HCT116 (cell line): ENCODE measurements at regions not wholly inside any gene's neighbourhood (a gene's known extent, or its start where the extent isn't known, plus 50 kb on each side); places are given as distances from the start of the nearest gene placed in this dataset.

Experiments used
- ATAC-seq: fragments of 200-7000 bp; cut with Tn5 transposase; 2 replicates; pipeline ENCODE4 v1.9.1; 2020; ENCODE audit warnings: mild to moderate bottlenecking, moderate library complexity
- BruUV-seq: library from RNA; stranded (reverse); fragments of 400-500 nt; replicated peaks from 2 replicates; lab custom pipeline; 2021; lab: Mats Ljungman, UMichigan
- CTCF ChIA-PET: fragments of 300-600 bp; sonication (Branson Sonifier 250); formaldehyde crosslinking; loops from one replicate; lab custom pipeline; 2021; ENCODE audit warnings: antibody characterized with exemption; lab: Charles Lee
- POLR2A ChIA-PET: fragments of 300-600, 350-600 bp; sonication (Branson Sonifier 250); formaldehyde crosslinking; loops from one replicate; lab custom pipeline; 2021; ENCODE audit warnings: antibody characterized with exemption; lab: Charles Lee
- RAD21 ChIA-PET, 2 experiments: fragments of 300-600 bp; sonication (Branson Sonifier 250); formaldehyde crosslinking; loops; one replicate each; lab custom pipeline; 2023; ENCODE audit warnings: low total read pairs in 2 of 2; ENCODE audit not compliant: uncharacterized antibody in 2 of 2, unreplicated experiment in 2 of 2, low non-redundant PET in 1 of 2; lab: Charles Lee
- DNase-seq: peaks from one replicate; pipeline ENCODE4 v3.0.0-alpha.2; 2010; ENCODE audit warnings: low read depth, low spot score
- H2AFZ ChIP-seq: fragments of 200-600 bp; shearing (Covaris generic), sonication (generic); 2 replicates; pipeline ENCODE4 v1.6.1; 2017; ENCODE audit warnings: low read depth, mixed run types, mixed read lengths, antibody characterized with exemption, low read length; ENCODE audit not compliant: poor library complexity, severe bottlenecking
- H3K27ac ChIP-seq: 2 replicates; pipeline ENCODE4 v1.5.1; 2012; ENCODE audit warnings: low read depth, low read length
- H3K27me3 ChIP-seq: fragments of 200-600 bp; sonication (generic); 2 replicates; pipeline ENCODE4 v1.6.1; 2016; ENCODE audit warnings: mixed run types, low read length, mixed read lengths; ENCODE audit not compliant: insufficient read depth
- H3K36me3 ChIP-seq, 2 experiments: fragments of 200-500 bp in 1 of 2; fragments of 200-600 bp in 1 of 2; sonication (Bioruptor generic) in 1 of 2; sonication (generic) in 1 of 2; 2 replicates each; pipeline versions ENCODE4 v1.5.1 to v1.6.1; 2014 to 2016; ENCODE audit warnings: low read length in 2 of 2, inconsistent platforms in 1 of 2, mixed read lengths in 1 of 2, mixed run types in 1 of 2; ENCODE audit not compliant: insufficient read depth in 2 of 2, control insufficient read depth in 1 of 2
- H3K4me1 ChIP-seq, 2 experiments: fragments of 200-600 bp in 1 of 2; sonication (generic) in 1 of 2; 2 replicates each; pipeline versions ENCODE4 v1.5.1 to v1.6.1; 2012 to 2017; ENCODE audit warnings: low read length in 2 of 2, inconsistent platforms in 1 of 2, mild to moderate bottlenecking in 1 of 2, mixed read lengths in 1 of 2, mixed run types in 1 of 2, moderate library complexity in 1 of 2; ENCODE audit not compliant: insufficient read depth in 2 of 2, control insufficient read depth in 1 of 2
- H3K4me2 ChIP-seq: fragments of 200-600 bp; sonication (generic); 2 replicates; pipeline ENCODE4 v1.6.1; 2017; ENCODE audit warnings: mixed run types, low read length, mixed read lengths
- H3K4me3 ChIP-seq, 2 experiments: fragments of 200-600 bp in 1 of 2; sonication (generic) in 1 of 2; replicated peaks in 1 of 2; 2 replicates each; pipeline ENCODE4 v1.5.1; 2011 to 2016; ENCODE audit warnings: low read length in 2 of 2, control low read depth in 1 of 2, low read depth in 1 of 2, mild to moderate bottlenecking in 1 of 2, mixed read lengths in 1 of 2, mixed run types in 1 of 2
- H3K79me2 ChIP-seq: fragments of 200-600 bp; sonication (generic); 2 replicates; pipeline ENCODE4 v1.6.1; 2017; ENCODE audit warnings: mild to moderate bottlenecking, mixed run types, low read length, moderate library complexity, mixed read lengths; ENCODE audit not compliant: insufficient read depth
- H3K9ac ChIP-seq: fragments of 200-600 bp; sonication (generic); 2 replicates; pipeline ENCODE4 v1.6.1; 2016; ENCODE audit warnings: low read length, mixed read lengths
- H3K9me2 ChIP-seq: fragments of 200-600 bp; sonication (generic), shearing (Covaris generic); 2 replicates; pipeline ENCODE4 v1.6.1; 2017; ENCODE audit warnings: mixed run types, mild to moderate bottlenecking, moderate library complexity; ENCODE audit not compliant: insufficient read depth
- H3K9me3 ChIP-seq, 2 experiments: fragments of 200-500 bp in 1 of 2; fragments of 200-600 bp in 1 of 2; sonication (Bioruptor generic) in 1 of 2; sonication (generic) in 1 of 2; 2 replicates each; pipeline ENCODE4 v1.6.1; 2014 to 2017; ENCODE audit warnings: low read length in 2 of 2, mixed read lengths in 2 of 2, inconsistent platforms in 1 of 2, low read depth in 1 of 2, mild to moderate bottlenecking in 1 of 2, mixed run types in 1 of 2, moderate library complexity in 1 of 2; ENCODE audit not compliant: control insufficient read depth in 1 of 2, insufficient read depth in 1 of 2
- H4K20me1 ChIP-seq: fragments of 200-600 bp; sonication (generic), shearing (Covaris generic); 2 replicates; pipeline ENCODE4 v1.6.1; 2017; ENCODE audit warnings: mixed run types, mild to moderate bottlenecking, moderate library complexity; ENCODE audit not compliant: insufficient read depth
- CBX3 ChIP-seq: IDR thresholded peaks from 2 replicates; pipeline ENCODE4 v1.6.1; 2012; ENCODE audit warnings: low read depth
- CTCF ChIP-seq, 3 experiments: fragments of 200-600 bp in 1 of 3; sonication (generic) in 1 of 3; IDR thresholded peaks in 2 of 3; conservative IDR thresholded peaks in 1 of 3; 2 replicates each; pipeline ENCODE4 v1.5.1; 2012 to 2017; ENCODE audit warnings: low read depth in 2 of 3, low read length in 2 of 3, antibody characterized with exemption in 1 of 3, borderline replicate concordance in 1 of 3, control low read depth in 1 of 3, mild to moderate bottlenecking in 1 of 3, mixed read lengths in 1 of 3, mixed run types in 1 of 3, moderate library complexity in 1 of 3; ENCODE audit not compliant: insufficient read depth in 1 of 3
- EZH2 ChIP-seq: fragments of 200-600 bp; sonication (generic); IDR thresholded peaks from 2 replicates; pipeline ENCODE4 v1.6.1; 2017; ENCODE audit warnings: antibody characterized with exemption, mixed run types
- FOSL1 ChIP-seq: IDR thresholded peaks from 2 replicates; pipeline ENCODE4 v1.6.1; 2012; ENCODE audit warnings: low read depth
- POLR2A ChIP-seq: IDR thresholded peaks from 2 replicates; pipeline ENCODE4 v1.7.0; 2011; ENCODE audit warnings: borderline replicate concordance; ENCODE audit not compliant: insufficient read depth, insufficient read length; ENCODE audit errors: extremely low read depth
- POLR2AphosphoS5 ChIP-seq: IDR thresholded peaks from 2 replicates; pipeline ENCODE4 v1.6.1; 2011; ENCODE audit warnings: mild to moderate bottlenecking, low read depth, low read length, moderate library complexity
- RAD21 ChIP-seq: IDR thresholded peaks from 2 replicates; pipeline ENCODE4 v1.6.1; 2012; ENCODE audit warnings: low read depth, mild to moderate bottlenecking
- SP1 ChIP-seq: IDR thresholded peaks from 2 replicates; pipeline ENCODE4 v1.6.1; 2012; ENCODE audit warnings: low read depth
- SRF ChIP-seq: IDR thresholded peaks from 2 replicates; pipeline ENCODE4 v1.6.1; 2012; ENCODE audit warnings: low read depth
- YY1 ChIP-seq: IDR thresholded peaks from 2 replicates; pipeline ENCODE4 v1.6.1; 2011; ENCODE audit warnings: low read length, low read depth, moderate library complexity, mild to moderate bottlenecking; ENCODE audit not compliant: insufficient replicate concordance; ENCODE audit errors: extremely low read depth
- ZFX ChIP-seq: fragments of 450-650 bp; IDR thresholded peaks from 2 replicates; pipeline ENCODE4 v1.6.1; 2017
- intact Hi-C: fragments of 100-400 bp; cut with micrococcal nuclease; formaldehyde crosslinking; loops from 2 replicates; pipeline ENCODE4 v1.10.0; 2022
- TF ChIP-seq, protein P1 (sequence below): IDR thresholded peaks from 2 replicates; pipeline ENCODE4 v1.6.1; 2012

- Histone ChIP-seq H3K4me2 (no peak overlapping the region), H2AFZ (no peak overlapping the region), H3K27me3 (peaks cover 24% of the 10 kb centered on the region), H3K36me3 (no peaks in the 10 kb centered on the region), H3K79me2 (no peaks in the 10 kb centered on the region), H3K4me1 (no peaks in the 10 kb centered on the region), H3K9ac (no peak overlapping the region), H3K9me3 (no peaks in the 10 kb centered on the region)
- POLR2A ChIA-PET = no interaction called here
- RAD21 ChIA-PET = no interaction called here
- no peak for DNase-seq
- TF ChIP-seq EZH2 = no peak
- no peak for TF ChIP-seq YY1
- TF ChIP-seq CBX3 = no peak
- no peak for TF ChIP-seq SRF
- no peak for TF ChIP-seq FOSL1
- no peak for TF ChIP-seq POLR2AphosphoS5
- TF ChIP-seq ZFX = no peak
- no peak for TF ChIP-seq RAD21
- TF ChIP-seq, protein P1, sequence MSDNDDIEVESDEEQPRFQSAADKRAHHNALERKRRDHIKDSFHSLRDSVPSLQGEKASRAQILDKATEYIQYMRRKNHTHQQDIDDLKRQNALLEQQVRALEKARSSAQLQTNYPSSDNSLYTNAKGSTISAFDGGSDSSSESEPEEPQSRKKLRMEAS = no peak
- TF ChIP-seq SP1 = no peak
- TF ChIP-seq POLR2A = no peak
- TF ChIP-seq, all 23 proteins: peak for 0
- H3K4me3 ChIP-seq = no peak overlapping the region
- no TSS peak for BruUV-seq
- H3K9me2 ChIP-seq = no peaks in the 10 kb centered on the region
- CTCF ChIA-PET = no interaction called here
- no peaks in the 10 kb centered on the region for H4K20me1 ChIP-seq
- no peak for ATAC-seq
- intact Hi-C loops = no loop called here
- no peak overlapping the region for H3K27ac ChIP-seq
These were observed 153.9 kb upstream of the DAP start for GRCh38 chr5:10914741-10915480.

DNA sequence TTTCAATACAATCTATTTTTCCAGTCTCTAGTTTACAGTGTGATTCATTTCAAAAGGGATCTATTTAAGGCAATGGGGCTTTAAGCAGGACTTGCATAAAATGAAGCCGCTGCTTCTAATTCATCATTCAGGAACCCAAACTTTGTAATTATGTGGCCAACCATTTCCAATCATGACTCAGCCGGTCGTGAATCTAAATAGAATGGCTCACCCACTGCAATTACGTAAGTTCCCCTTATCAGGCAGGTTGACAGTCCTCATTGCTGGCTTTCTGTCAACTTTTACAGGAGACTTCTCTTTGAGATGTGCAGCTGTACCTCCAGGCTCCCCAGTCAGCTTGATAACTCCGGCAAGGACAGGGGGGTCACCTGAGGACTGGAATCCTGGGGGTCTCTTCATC lies 152.8 kb upstream of the DAP start:
- intact Hi-C loops = no loop called here
- Histone ChIP-seq H3K27me3 (peaks cover 13% of the 10 kb centered on the region), H3K36me3 (no peaks in the 10 kb centered on the region), H2AFZ (no peak overlapping the region), H3K9ac (no peak overlapping the region), H3K9me2 (no peaks in the 10 kb centered on the region), H3K79me2 (no peaks in the 10 kb centered on the region), H3K4me3 (no peak overlapping the region), H3K9me3 (no peaks in the 10 kb centered on the region), H3K27ac (no peak overlapping the region), H3K4me1 (no peaks in the 10 kb centered on the region), H3K4me2 (0 out of 2 replicates have a peak overlapping the region, but pooled peaks have one; percentile 15), H4K20me1 (no peaks in the 10 kb centered on the region)
- no TSS peak for BruUV-seq
- CTCF ChIA-PET = no interaction called here
- TF ChIP-seq RAD21 (no peak), YY1 (no peak), CTCF (IDR thresholded peaks at IDR 0.05 in 2 of 3, conservative IDR thresholded peaks at IDR 0.05 in 1 of 3; ENCODE audit: borderline replicate concordance in 1 of 3, insufficient read depth in 1 of 3, low read depth in 2 of 3, low read length in 2 of 3) (no peak)
- TF ChIP-seq, protein P1 = no peak
- POLR2A ChIA-PET = no interaction called here
- DNase-seq = no peak
- RAD21 ChIA-PET = no interaction called here
- ATAC-seq = no peak
